ENCODE measurements at regions not wholly inside any gene's neighbourhood (a gene's known extent, or its start where the extent isn't known, plus 50 kb on each side); places are given as distances from the start of the nearest gene placed in this dataset.

DNA sequence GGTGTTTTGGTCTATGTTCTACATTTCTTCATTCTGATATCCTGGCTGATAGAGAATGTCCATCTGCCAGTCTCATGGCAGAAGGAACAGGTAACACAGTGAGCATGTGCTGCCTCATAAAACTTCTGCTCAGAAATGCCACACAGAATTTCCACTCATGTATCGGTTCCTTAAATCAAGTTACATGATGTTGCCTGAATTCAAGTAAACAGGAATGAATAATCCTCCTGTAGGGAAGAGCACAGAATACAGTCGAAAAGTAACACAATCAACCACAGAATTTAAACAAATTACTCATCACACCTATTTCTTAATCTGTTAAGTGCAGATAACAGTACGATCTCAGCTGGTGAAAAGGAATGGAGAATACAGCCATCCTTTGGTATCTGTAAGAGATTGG, 74.7 kb downstream of the FAM217A start:
- DNase-seq (ENCODE audit: low read depth) = no peak
- TF ChIP-seq, protein P1, sequence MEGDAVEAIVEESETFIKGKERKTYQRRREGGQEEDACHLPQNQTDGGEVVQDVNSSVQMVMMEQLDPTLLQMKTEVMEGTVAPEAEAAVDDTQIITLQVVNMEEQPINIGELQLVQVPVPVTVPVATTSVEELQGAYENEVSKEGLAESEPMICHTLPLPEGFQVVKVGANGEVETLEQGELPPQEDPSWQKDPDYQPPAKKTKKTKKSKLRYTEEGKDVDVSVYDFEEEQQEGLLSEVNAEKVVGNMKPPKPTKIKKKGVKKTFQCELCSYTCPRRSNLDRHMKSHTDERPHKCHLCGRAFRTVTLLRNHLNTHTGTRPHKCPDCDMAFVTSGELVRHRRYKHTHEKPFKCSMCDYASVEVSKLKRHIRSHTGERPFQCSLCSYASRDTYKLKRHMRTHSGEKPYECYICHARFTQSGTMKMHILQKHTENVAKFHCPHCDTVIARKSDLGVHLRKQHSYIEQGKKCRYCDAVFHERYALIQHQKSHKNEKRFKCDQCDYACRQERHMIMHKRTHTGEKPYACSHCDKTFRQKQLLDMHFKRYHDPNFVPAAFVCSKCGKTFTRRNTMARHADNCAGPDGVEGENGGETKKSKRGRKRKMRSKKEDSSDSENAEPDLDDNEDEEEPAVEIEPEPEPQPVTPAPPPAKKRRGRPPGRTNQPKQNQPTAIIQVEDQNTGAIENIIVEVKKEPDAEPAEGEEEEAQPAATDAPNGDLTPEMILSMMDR (IDR thresholded peaks at IDR 0.05; ENCODE audit: low read length, missing control alignments) = no peak
- no peak overlapping the region for H3K4me3 ChIP-seq (replicated peaks; ENCODE audit: low read depth, low read length)

GRCh38 chr6:4008324-4009047, 70.5 kb downstream of the FAM217A start:
- DNase-seq (ENCODE audit: low read depth) = peak; percentile 90
- H3K4me3 ChIP-seq (replicated peaks; ENCODE audit: low read depth, low read length) = no peak overlapping the region
- TF ChIP-seq, protein P1 (IDR thresholded peaks at IDR 0.05; ENCODE audit: low read length, missing control alignments) = peak; percentile 64

DNA sequence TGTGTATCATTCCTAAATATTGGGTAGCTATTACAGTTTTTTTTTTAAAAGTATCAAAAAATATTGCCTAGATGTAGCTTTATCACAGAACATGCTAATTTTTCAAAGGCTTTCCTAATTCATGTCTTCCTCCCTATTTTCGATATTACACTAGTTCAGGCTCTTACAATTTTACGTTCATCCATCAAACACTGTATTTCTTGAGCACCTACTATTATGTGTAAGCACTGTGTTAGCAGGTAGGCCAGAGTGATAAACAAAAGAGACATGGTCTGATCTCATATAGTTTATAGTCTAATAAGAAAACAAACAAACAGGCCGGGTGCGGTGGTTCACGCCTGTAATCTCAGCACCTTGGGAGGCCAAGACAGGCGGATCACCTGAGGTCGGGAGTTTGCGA, 69.5 kb downstream of the FAM217A start:
- TF ChIP-seq, protein P1 (IDR thresholded peaks at IDR 0.05; ENCODE audit: low read length, missing control alignments) = no peak
- no peak overlapping the region for H3K4me3 ChIP-seq (replicated peaks; ENCODE audit: low read depth, low read length)
- DNase-seq (ENCODE audit: low read depth) = no peak

DNA sequence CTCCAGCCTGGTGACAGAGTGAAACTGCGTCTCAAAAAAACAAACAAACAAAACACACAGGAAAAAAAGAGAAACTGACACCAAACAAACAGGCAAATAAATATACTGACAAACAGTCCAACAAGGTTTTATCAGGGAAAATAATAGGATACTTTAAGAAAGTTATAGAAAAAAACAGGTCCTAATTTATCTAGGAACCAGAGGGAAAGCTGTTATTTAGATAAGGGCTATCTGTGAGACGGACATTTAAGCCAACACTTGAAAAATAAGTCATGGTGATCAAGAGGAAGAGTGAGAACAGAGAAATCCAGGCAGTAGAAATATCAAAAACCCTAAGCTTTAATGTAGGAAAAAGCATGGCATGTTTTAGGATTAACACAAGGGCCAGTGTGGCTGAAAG, 68.9 kb downstream of the FAM217A start:
- DNase-seq (ENCODE audit: low read depth) = no peak
- no peak overlapping the region for H3K4me3 ChIP-seq (replicated peaks; ENCODE audit: low read depth, low read length)
- TF ChIP-seq, protein P1 (IDR thresholded peaks at IDR 0.05; ENCODE audit: low read length, missing control alignments) = no peak

DNA sequence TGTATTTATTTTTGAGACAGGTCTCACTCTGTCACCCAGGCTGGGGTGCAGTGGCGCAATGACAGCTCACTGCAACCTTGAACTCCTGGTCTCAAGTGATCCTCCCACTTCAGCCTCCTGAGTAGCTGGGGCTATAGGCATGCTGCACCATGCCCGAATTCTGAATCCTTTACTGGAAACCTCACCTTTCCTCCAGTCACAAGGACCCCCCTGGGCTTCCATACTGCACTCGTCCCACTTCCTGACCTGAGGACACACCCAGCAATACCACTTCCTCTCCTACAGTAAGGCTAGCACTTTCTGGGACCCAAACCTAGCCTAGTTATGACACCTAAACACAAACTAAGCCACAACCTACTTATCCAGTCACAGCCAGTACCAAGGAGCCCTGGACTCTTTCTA, 68.2 kb downstream of the FAM217A start:
- DNase-seq (ENCODE audit: low read depth) = no peak
- no peak overlapping the region for H3K4me3 ChIP-seq (replicated peaks; ENCODE audit: low read depth, low read length)
- TF ChIP-seq, protein P1 (IDR thresholded peaks at IDR 0.05; ENCODE audit: low read length, missing control alignments) = no peak

GRCh38 chr6:4012826-4013225, 66.1 kb downstream of the FAM217A start:
- no peak for DNase-seq (ENCODE audit: low read depth)
- no peak overlapping the region for H3K4me3 ChIP-seq (replicated peaks; ENCODE audit: low read depth, low read length)
- TF ChIP-seq, protein P1 (IDR thresholded peaks at IDR 0.05; ENCODE audit: low read length, missing control alignments) = no peak

Measured in fibroblast of pulmonary artery (primary cell).